Adrenal gland (tissue), 9 donors: ENCODE measurements at regions not wholly inside any gene's neighbourhood (a gene's known extent, or its start where the extent isn't known, plus 50 kb on each side); places are given as distances from the start of the nearest gene placed in this dataset.

ENCODE experiments used
- DNase-seq, 7 donors: peaks; one replicate each; pipeline ENCODE4 v3.0.0-alpha.2; 2019 to 2020
- H3K27ac ChIP-seq, 5 donors: fragments of 200-600 bp; sonication (generic) in 4 of 5; 1 replicate in 3 of 5; 2 replicates in 2 of 5; pipeline versions ENCODE4 v1.5.1 to v1.8.0; 2016 to 2020; ENCODE audit warnings: mild to moderate bottlenecking in 1 of 5
- H3K27me3 ChIP-seq: fragments of 200-600 bp; 2 replicates; pipeline ENCODE4 v1.8.0; 2021
- H3K36me3 ChIP-seq, 2 donors: fragments of 200-600 bp; replicated peaks in 1 of 2; 1 replicate in 1 of 2; 2 replicates in 1 of 2; pipeline versions ENCODE4 v1.5.1 to v1.8.0; 2018 to 2022
- H3K4me1 ChIP-seq, 2 donors: fragments of 200-600 bp; replicated peaks in 1 of 2; 1 replicate in 1 of 2; 2 replicates in 1 of 2; pipeline versions ENCODE4 v1.5.1 to v1.8.0; 2018 to 2021
- H3K4me3 ChIP-seq, 4 donors: fragments of 200-600 bp; sonication (generic) in 3 of 4; one replicate each; pipeline ENCODE4 v1.5.1; 2016 to 2018
- H3K9me3 ChIP-seq, 3 donors: fragments of 200-600 bp; sonication (generic) in 1 of 3; replicated peaks in 1 of 3; 1 replicate in 2 of 3; 2 replicates in 1 of 3; pipeline versions ENCODE4 v1.5.1 to v1.8.0; 2016 to 2021
- POLR2A ChIP-seq, 2 donors: fragments of 450-650 bp; IDR thresholded peaks; one replicate each; pipeline ENCODE4 v1.6.1; 2017; ENCODE audit warnings: antibody characterized with exemption in 2 of 2, mild to moderate bottlenecking in 2 of 2, moderate library complexity in 1 of 2
- WGBS, 4 donors: extraction: QIAGEN DNeasy Blood & Tissue Kit in 2 of 4; methylation state at CpG; one replicate each; pipeline versions ENCODE4 v1.1.5 to v1.1.7; 2013 to 2017; 5-methylcytosine and 5-hydroxymethylcytosine counted together
- intact Hi-C, 2 donors: fragments of 100-400 bp; cut with DNase I; formaldehyde crosslinking; loops; one replicate each; pipeline versions ENCODE4 v1.14.1 to v1.15.0; 2022 to 2023
- TF ChIP-seq, protein P1 (sequence below), 6 experiments: fragments of 450-650 bp in 4 of 6; fragments of 200-600 bp in 2 of 6; sonication (generic) in 1 of 6; IDR thresholded peaks; 1 replicate in 5 of 6; 2 replicates in 1 of 6; pipeline versions ENCODE4 v1.5.1 to v1.8.0; 2016 to 2021; ENCODE audit warnings: antibody characterized with exemption in 6 of 6, mild to moderate bottlenecking in 2 of 6, moderate library complexity in 1 of 6
- donor health status: healthy with polysubstance abuse.
- donor health status: Bipolar disorder and iron deficiency.
- donor health status: DM: yes; HTN: yes; CAD: no.
- donor health status: DM: no; HTN: no; CAD: no.
- donor health status: DM: no; HTN: no; CAD: no.

DNA sequence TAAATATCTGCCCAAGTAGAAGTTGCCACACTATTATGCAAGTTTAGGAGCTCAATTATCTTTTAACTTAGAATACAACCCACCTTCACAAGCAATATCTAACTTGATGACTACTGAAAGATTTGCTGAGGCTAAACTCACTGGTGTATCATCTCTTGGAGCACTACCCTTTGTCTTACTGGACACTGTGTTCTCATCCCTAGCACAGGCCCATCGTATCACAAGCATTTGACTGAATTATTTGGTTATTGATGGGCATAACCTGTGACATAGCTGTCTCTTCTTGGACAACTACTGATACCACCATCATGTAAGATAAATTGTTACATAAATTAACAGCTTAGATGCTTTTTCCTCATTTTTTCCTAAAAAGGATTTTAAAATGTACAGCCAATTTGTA lies 216.2 kb upstream of the THBS1 start:
- intact Hi-C loops = no loop called here
- Histone ChIP-seq H3K27me3 (no peaks in the 10 kb centered on the region), H3K36me3 (no peaks in the 10 kb centered on the region), H3K27ac (peak overlapping the region in 1 of 5 donors; percentile 35), H3K4me3 (no peak overlapping the region), H3K9me3 (no peaks in the 10 kb centered on the region), H3K4me1 (no peaks in the 10 kb centered on the region)
- 39 to 80% (median 69%) methylated on average over 1 of the region's 1 CpG for WGBS, 4 donors
- TF ChIP-seq, protein P1, sequence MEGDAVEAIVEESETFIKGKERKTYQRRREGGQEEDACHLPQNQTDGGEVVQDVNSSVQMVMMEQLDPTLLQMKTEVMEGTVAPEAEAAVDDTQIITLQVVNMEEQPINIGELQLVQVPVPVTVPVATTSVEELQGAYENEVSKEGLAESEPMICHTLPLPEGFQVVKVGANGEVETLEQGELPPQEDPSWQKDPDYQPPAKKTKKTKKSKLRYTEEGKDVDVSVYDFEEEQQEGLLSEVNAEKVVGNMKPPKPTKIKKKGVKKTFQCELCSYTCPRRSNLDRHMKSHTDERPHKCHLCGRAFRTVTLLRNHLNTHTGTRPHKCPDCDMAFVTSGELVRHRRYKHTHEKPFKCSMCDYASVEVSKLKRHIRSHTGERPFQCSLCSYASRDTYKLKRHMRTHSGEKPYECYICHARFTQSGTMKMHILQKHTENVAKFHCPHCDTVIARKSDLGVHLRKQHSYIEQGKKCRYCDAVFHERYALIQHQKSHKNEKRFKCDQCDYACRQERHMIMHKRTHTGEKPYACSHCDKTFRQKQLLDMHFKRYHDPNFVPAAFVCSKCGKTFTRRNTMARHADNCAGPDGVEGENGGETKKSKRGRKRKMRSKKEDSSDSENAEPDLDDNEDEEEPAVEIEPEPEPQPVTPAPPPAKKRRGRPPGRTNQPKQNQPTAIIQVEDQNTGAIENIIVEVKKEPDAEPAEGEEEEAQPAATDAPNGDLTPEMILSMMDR (IDR thresholded peaks at IDR 0.05) = no peak
- no peak for TF ChIP-seq POLR2A (IDR thresholded peaks at IDR 0.05)
- DNase-seq = no peak

DNA sequence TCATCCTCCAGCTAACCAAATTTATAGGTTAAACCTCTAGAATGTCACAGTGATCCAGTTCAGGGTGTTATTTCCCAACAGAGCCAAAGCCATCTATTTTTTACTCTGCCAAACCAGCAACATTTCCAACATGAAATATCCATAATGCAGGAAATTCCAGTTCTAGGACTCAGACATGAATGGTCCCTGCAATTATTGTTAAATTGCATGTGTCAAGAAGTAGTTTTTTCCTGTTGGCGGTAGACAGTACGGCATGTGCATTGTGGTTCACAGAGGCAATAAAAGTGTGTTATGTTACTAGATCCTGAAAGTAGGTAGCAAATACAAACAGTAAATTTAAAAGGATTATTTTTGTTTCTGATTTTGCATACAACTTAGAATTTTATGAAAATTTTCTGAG lies 215.7 kb upstream of the THBS1 start:
- no peaks in the 10 kb centered on the region for H3K9me3 ChIP-seq
- no peak overlapping the region for H3K4me3 ChIP-seq
- no peak for DNase-seq
- WGBS, 4 donors = 94 to 98% (median 95%) methylated on average over 2 of the region's 2 CpGs
- intact Hi-C loops = no loop called here
- TF ChIP-seq, protein P1 (IDR thresholded peaks at IDR 0.05) = no peak
- no peak for TF ChIP-seq POLR2A (IDR thresholded peaks at IDR 0.05)
- H3K27ac ChIP-seq = no peak overlapping the region
- H3K27me3 ChIP-seq = no peaks in the 10 kb centered on the region
- no peaks in the 10 kb centered on the region for H3K36me3 ChIP-seq
- H3K4me1 ChIP-seq = no peaks in the 10 kb centered on the region

DNA sequence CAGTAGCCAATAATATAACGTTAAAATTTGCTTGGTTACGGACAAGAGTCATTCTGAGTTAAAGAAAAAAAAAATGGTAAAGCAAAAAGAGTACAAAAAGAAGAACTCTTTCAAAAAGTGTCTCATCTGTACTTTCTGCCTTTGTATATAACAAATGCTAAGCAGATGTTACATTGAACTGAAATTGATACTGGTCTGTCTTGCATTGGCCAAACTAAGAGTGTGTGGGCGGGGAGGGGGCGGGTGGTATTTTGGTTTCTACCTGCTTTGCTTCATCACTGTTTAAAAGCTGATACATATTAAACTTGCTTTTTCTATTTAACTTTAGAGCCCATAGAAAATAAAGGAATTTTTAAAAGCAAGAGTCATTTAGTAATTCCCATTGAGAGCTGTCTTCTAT lies 215.0 kb upstream of the THBS1 start:
- no peak for TF ChIP-seq POLR2A (IDR thresholded peaks at IDR 0.05)
- TF ChIP-seq, protein P1 (IDR thresholded peaks at IDR 0.05) = no peak
- Histone ChIP-seq H3K36me3 (no peaks in the 10 kb centered on the region), H3K4me3 (no peak overlapping the region), H3K27ac (no peak overlapping the region), H3K9me3 (no peaks in the 10 kb centered on the region), H3K27me3 (no peaks in the 10 kb centered on the region), H3K4me1 (no peaks in the 10 kb centered on the region)
- 80 to 87% (median 82%) methylated on average over 4 of the region's 4 CpGs for WGBS, 4 donors
- intact Hi-C loops = no loop called here
- no peak for DNase-seq

DNA sequence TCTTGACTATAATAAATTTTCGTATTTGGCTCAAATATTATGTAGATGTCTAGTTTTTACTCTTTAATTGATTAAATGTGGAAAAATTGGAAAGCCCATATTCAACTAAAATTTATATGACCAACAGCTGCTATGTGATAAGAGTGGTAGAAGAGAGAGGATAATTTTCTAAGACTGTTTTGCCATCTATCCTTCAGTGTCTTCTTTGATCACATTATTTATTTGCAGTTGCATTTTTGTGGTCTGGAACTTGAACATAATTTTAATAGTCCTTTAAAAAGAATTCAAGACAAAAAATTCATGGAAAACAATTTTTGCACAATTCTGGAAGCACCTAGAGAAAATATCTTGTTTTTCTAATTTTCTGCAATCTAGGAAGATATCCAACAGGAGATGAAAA lies 213.3 kb upstream of the THBS1 start:
- Histone ChIP-seq H3K9me3 (no peaks in the 10 kb centered on the region), H3K4me1 (no peaks in the 10 kb centered on the region), H3K4me3 (no peak overlapping the region), H3K36me3 (no peaks in the 10 kb centered on the region), H3K27ac (no peak overlapping the region), H3K27me3 (no peaks in the 10 kb centered on the region)
- 47 to 65% (median 52%) methylated on average over 1 of the region's 1 CpG for WGBS, 4 donors
- intact Hi-C loops = no loop called here
- TF ChIP-seq, protein P1 (IDR thresholded peaks at IDR 0.05) = no peak
- no peak for TF ChIP-seq POLR2A (IDR thresholded peaks at IDR 0.05)
- no peak for DNase-seq
